Glutamatergic neuron (in vitro differentiated cells): ENCODE measurements at regions not wholly inside any gene's neighbourhood (a gene's known extent, or its start where the extent isn't known, plus 50 kb on each side); places are given as distances from the start of the nearest gene placed in this dataset.

Experiments
- DNase-seq: peaks from one replicate; pipeline ENCODE4 v3.0.0; 2022
- H3K27ac Mint-ChIP-seq: one replicate; pipeline ENCODE4 v1.8.0; 2020; ENCODE audit warnings: mild to moderate bottlenecking, mixed read lengths, inconsistent platforms; ENCODE audit not compliant: unreplicated experiment
- H3K27me3 Mint-ChIP-seq: one replicate; pipeline ENCODE4 v1.8.0; 2020; ENCODE audit warnings: mild to moderate bottlenecking, moderate library complexity, mixed read lengths, inconsistent platforms; ENCODE audit not compliant: unreplicated experiment
- H3K36me3 Mint-ChIP-seq: one replicate; pipeline ENCODE4 v1.8.0; 2020; ENCODE audit warnings: mild to moderate bottlenecking, mixed read lengths, inconsistent platforms; ENCODE audit not compliant: unreplicated experiment
- H3K4me1 Mint-ChIP-seq: one replicate; pipeline ENCODE4 v1.8.0; 2020; ENCODE audit warnings: mild to moderate bottlenecking, low read depth, mixed read lengths, inconsistent platforms; ENCODE audit not compliant: unreplicated experiment
- H3K4me3 Mint-ChIP-seq: one replicate; pipeline ENCODE4 v1.8.0; 2020; ENCODE audit warnings: mild to moderate bottlenecking, mixed read lengths, inconsistent platforms; ENCODE audit not compliant: unreplicated experiment
- H3K9me3 Mint-ChIP-seq: one replicate; pipeline ENCODE4 v1.8.0; 2020; ENCODE audit warnings: mild to moderate bottlenecking, moderate library complexity, mixed read lengths, inconsistent platforms; ENCODE audit not compliant: unreplicated experiment
- TF ChIP-seq, protein P1 (sequence below): fragments of 200-600 bp; sonication (generic); IDR thresholded peaks from one replicate; pipeline ENCODE4 v1.5.0; 2021; ENCODE audit not compliant: partially characterized antibody, unreplicated experiment

DNA sequence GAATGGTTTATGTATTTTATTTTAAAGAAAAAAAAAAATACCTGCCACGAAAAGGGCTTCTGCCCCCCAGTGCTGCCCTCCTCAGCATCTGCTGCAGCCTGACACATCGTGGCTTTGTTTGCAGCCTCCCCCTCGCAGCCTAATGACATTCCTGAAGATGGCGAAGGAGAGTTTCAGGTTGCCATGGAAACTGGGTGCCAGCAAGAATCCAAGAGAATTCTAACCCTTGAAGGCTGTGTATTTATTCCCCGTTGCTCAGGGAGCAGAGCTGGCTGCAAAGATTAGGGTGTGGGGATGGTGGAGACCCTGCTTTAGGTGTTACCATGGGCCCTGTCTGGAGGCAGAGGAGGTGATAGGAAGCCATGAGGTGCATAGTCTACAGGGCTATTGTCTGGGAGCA is 126.6 kb downstream of the NSG2 start:
- Mint-ChIP-seq H3K36me3 (no peaks in the 10 kb centered on the region), H3K4me3 (no peak overlapping the region), H3K4me1 (no peaks in the 10 kb centered on the region), H3K9me3 (no peaks in the 10 kb centered on the region), H3K27ac (no peak overlapping the region), H3K27me3 (peaks cover 5% of the 10 kb centered on the region)
- TF ChIP-seq, protein P1, sequence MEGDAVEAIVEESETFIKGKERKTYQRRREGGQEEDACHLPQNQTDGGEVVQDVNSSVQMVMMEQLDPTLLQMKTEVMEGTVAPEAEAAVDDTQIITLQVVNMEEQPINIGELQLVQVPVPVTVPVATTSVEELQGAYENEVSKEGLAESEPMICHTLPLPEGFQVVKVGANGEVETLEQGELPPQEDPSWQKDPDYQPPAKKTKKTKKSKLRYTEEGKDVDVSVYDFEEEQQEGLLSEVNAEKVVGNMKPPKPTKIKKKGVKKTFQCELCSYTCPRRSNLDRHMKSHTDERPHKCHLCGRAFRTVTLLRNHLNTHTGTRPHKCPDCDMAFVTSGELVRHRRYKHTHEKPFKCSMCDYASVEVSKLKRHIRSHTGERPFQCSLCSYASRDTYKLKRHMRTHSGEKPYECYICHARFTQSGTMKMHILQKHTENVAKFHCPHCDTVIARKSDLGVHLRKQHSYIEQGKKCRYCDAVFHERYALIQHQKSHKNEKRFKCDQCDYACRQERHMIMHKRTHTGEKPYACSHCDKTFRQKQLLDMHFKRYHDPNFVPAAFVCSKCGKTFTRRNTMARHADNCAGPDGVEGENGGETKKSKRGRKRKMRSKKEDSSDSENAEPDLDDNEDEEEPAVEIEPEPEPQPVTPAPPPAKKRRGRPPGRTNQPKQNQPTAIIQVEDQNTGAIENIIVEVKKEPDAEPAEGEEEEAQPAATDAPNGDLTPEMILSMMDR = no peak
- no peak for DNase-seq

DNA sequence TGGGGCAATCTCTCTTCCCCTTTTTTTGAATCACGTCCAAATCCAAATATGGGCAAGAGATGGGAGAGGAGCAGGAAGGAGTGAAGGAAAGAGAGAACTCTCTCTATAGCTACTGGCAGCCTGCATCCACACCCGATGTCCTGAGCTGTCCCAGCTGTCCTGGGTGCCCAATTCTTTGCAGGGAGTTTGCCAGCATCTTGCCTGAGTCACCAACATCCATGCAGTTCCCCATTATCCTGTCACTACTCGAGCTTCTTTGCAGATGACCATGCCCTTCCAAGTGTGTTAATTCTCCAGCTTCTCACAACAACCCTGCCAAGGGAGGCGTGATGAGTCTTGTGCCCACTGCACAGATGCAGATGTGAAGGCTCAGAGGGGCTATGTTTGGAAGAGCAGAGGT is 127.1 kb downstream of the NSG2 start:
- no peaks in the 10 kb centered on the region for H3K9me3 Mint-ChIP-seq
- no peaks in the 10 kb centered on the region for H3K36me3 Mint-ChIP-seq
- H3K4me1 Mint-ChIP-seq = no peaks in the 10 kb centered on the region
- TF ChIP-seq, protein P1 = no peak
- H3K27ac Mint-ChIP-seq = no peak overlapping the region
- H3K27me3 Mint-ChIP-seq = peaks cover 5% of the 10 kb centered on the region
- DNase-seq = no peak
- H3K4me3 Mint-ChIP-seq = no peak overlapping the region

DNA sequence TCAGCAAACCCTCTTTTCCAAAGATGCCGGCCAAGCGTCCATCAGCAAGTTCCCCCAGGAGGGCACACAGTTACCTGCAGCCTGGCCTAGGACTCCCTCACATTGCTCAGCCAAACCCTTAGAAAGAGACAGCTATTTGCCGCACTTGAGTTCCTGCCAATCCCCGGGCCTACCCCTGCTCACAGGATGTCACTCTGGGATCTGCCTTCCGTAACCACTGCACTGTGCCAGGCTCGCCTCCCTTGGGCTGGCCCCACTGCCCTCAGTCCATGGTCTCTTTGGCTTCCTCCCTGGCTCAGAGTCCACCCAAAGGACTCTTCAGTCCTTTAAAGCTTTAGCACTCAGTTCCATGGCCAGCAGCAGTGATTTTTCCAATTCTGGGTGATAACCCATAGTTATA is 128.3 kb downstream of the NSG2 start:
- TF ChIP-seq, protein P1 = no peak
- Mint-ChIP-seq H3K27ac (no peak overlapping the region), H3K36me3 (no peaks in the 10 kb centered on the region), H3K27me3 (peaks cover 5% of the 10 kb centered on the region), H3K4me1 (no peaks in the 10 kb centered on the region), H3K4me3 (no peak overlapping the region), H3K9me3 (no peaks in the 10 kb centered on the region)
- DNase-seq = no peak

DNA sequence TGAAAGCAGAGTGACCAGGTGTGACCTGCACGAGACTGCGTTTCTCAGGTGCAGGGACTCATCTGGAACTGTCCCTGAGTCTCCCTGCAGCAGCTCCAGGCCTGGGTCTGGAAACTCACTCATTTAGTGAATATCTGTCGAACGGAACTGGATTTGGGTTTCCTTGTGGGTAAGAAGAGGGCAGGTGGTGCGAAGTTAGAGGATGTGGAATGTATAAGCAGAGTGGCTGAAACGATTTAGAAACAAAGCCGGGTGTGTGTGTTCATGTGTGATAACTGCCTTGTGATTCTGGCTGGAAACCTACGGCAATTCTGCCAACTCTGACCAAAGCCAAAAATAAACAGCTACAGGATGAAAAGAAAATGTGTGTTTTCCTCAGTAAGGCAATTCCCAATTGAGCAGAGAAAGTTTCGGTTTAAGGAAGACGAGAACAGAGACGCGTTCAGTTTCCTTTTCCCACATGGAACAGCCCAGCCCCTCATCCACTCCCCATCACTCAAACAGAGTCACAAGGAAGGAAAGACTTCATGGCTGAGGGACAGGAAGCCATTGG is 130.3 kb downstream of the NSG2 start:
- Mint-ChIP-seq H3K36me3 (no peaks in the 10 kb centered on the region), H3K4me1 (no peaks in the 10 kb centered on the region), H3K27me3 (peaks cover 5% of the 10 kb centered on the region), H3K27ac (no peak overlapping the region), H3K4me3 (no peak overlapping the region), H3K9me3 (no peaks in the 10 kb centered on the region)
- TF ChIP-seq, protein P1 = no peak
- DNase-seq = no peak

DNA sequence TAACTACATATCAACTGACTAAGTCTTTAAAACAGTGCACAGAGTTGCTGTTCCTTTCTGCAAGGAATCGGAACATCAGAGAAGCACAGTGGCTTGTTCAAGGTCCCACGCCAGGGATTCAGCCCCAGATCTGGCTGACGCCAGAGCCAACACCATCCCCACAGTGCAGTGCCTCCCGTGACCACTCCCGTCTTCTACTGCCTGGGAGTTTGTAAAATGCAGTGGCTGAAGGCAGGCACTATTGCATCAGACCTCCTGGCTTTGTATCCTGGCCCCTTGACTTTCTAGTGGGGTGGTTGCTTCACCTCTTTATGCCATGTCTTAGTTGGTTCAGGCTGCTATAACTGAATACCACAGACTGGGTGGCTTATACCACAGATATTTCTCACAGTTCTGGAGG is 131.0 kb downstream of the NSG2 start:
- Mint-ChIP-seq H3K27me3 (peaks cover 5% of the 10 kb centered on the region), H3K4me1 (no peaks in the 10 kb centered on the region), H3K9me3 (no peaks in the 10 kb centered on the region), H3K27ac (no peak overlapping the region), H3K4me3 (no peak overlapping the region), H3K36me3 (no peaks in the 10 kb centered on the region)
- TF ChIP-seq, protein P1 = no peak
- DNase-seq = no peak
